ENCODE measurements at regions not wholly inside any gene's neighbourhood (a gene's known extent, or its start where the extent isn't known, plus 50 kb on each side); places are given as distances from the start of the nearest gene placed in this dataset.
A peak's percentile ranks its signal among the peaks of the same experiment; 100 is the strongest.

- peaks cover 0 to 10% of the 10 kb centered on the region in 2 donors for H3K4me1 ChIP-seq (ENCODE audit: control insufficient read depth in 1 of 2, low read depth in 2 of 2)
- DNase-seq (ENCODE audit: low spot score) (no peak), ATAC-seq (ENCODE audit: insufficient number of reproducible peaks, low FRiP score, low read depth) (no peak)
- H3K9me3 ChIP-seq: no peaks in the 10 kb centered on the region
- no peaks in the 10 kb centered on the region for H3K27me3 ChIP-seq (replicated peaks; ENCODE audit: insufficient read depth)
- TF ChIP-seq CTCF (IDR thresholded peaks at IDR 0.05): no peak
- H3K36me3 ChIP-seq: no peaks in the 10 kb centered on the region
- no peak overlapping the region for H3K4me3 ChIP-seq
- no peak overlapping the region for H3K27ac ChIP-seq
These were observed 157.2 kb upstream of the USP9X start for GRCh38 chrX:40928076-40928475.

DNA sequence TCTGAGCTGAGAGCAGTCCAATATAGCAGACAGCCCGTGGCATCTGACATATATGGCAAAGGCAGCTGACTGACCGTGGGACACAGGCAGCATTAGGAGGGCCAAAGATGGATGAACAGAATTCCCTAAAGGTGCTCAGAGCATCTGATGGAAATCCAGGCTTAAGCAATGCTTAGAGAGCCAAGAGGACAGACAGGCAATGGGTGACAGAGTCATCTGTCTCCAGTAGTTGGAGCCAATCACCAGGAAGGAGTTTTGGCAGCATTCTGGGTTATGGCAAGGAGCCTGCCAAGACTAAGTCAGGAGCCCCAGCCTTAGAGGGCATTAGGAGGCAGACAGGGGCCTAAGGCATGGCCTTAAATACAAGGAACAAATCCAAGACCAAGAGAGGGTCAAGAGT is 153.3 kb upstream of the USP9X start:
- H3K36me3 ChIP-seq: no peaks in the 10 kb centered on the region
- no peak for ATAC-seq (ENCODE audit: insufficient number of reproducible peaks, low FRiP score, low read depth)
- no peaks in the 10 kb centered on the region for H3K27me3 ChIP-seq (replicated peaks; ENCODE audit: insufficient read depth)
- DNase-seq (ENCODE audit: low spot score): no peak
- no peak for TF ChIP-seq CTCF (IDR thresholded peaks at IDR 0.05)
- no peak overlapping the region for H3K27ac ChIP-seq
- H3K4me1 ChIP-seq (ENCODE audit: control insufficient read depth in 1 of 2, low read depth in 2 of 2): peaks cover 2 to 11% of the 10 kb centered on the region in 2 donors
- no peak overlapping the region for H3K4me3 ChIP-seq
- H3K9me3 ChIP-seq: no peaks in the 10 kb centered on the region

DNA sequence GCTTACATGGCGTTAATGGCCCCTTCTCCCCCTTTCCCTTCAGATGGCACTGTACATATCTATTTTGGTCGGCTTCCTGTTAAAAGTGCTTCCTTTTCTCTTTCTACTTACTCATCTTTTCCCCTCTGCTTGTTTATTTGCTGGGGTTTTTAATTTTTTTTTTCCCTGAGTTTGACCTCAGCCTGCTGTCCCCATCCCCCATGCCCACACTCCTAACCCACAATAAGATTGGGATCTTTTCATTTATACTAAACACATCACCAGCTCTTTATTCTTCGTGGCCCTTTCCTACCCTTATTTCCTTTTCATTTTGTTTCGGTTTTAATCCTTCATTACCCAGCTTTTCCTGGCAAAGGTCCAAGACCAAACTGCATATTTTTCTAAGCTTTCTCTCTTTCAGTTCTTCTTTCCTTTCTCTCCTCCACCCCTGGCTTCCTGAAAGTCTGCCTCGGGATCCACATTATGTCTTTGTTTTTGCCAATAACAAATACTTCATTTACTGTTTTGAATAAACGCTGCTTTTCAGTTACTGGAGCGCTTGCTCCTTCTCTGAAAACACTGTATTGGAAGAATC is 152.0 kb upstream of the USP9X start:
- ATAC-seq (ENCODE audit: insufficient number of reproducible peaks, low FRiP score, low read depth): no peak
- H3K36me3 ChIP-seq: no peaks in the 10 kb centered on the region
- H3K4me1 ChIP-seq (ENCODE audit: control insufficient read depth in 1 of 2, low read depth in 2 of 2): peaks cover 2 to 11% of the 10 kb centered on the region in 2 donors
- H3K27ac ChIP-seq: peak overlapping the region; percentile 27 to 31
- H3K27me3 ChIP-seq (replicated peaks; ENCODE audit: insufficient read depth): no peaks in the 10 kb centered on the region
- TF ChIP-seq CTCF (IDR thresholded peaks at IDR 0.05): no peak
- no peak for DNase-seq (ENCODE audit: low spot score)
- H3K9me3 ChIP-seq: no peaks in the 10 kb centered on the region
- H3K4me3 ChIP-seq: peak overlapping the region; percentile 60

GRCh38 chrX:40933706-40934425 is 151.4 kb upstream of the USP9X start:
- TF ChIP-seq CTCF (IDR thresholded peaks at IDR 0.05): no peak
- no peaks in the 10 kb centered on the region for H3K36me3 ChIP-seq
- H3K9me3 ChIP-seq: no peaks in the 10 kb centered on the region
- peak overlapping the region; percentile 27 to 31 for H3K27ac ChIP-seq
- DNase-seq (ENCODE audit: low spot score) (no peak), ATAC-seq (ENCODE audit: insufficient number of reproducible peaks, low FRiP score, low read depth) (no peak)
- H3K4me1 ChIP-seq (ENCODE audit: control insufficient read depth in 1 of 2, low read depth in 2 of 2): peaks cover 2 to 11% of the 10 kb centered on the region in 2 donors
- no peaks in the 10 kb centered on the region for H3K27me3 ChIP-seq (replicated peaks; ENCODE audit: insufficient read depth)
- peak overlapping the region; percentile 60 for H3K4me3 ChIP-seq

GRCh38 chrX:40936827-40937226 is 148.4 kb upstream of the USP9X start:
- Histone ChIP-seq H3K36me3 (no peaks in the 10 kb centered on the region), H3K9me3 (no peaks in the 10 kb centered on the region), H3K27ac (no peak overlapping the region), H3K4me3 (no peak overlapping the region), H3K4me1 (ENCODE audit: control insufficient read depth in 1 of 2, low read depth in 2 of 2) (peaks cover 2 to 11% of the 10 kb centered on the region in 2 donors), H3K27me3 (replicated peaks; ENCODE audit: insufficient read depth) (no peaks in the 10 kb centered on the region)
- TF ChIP-seq CTCF (IDR thresholded peaks at IDR 0.05): no peak
- DNase-seq (ENCODE audit: low spot score) (no peak), ATAC-seq (ENCODE audit: insufficient number of reproducible peaks, low FRiP score, low read depth) (no peak)
